Stimulated activated CD8-positive, alpha-beta memory T cell treated with anti-CD3 and anti-CD28 coated beads, Interleukin-7, amount 100 ng/mL, for 1 hour (primary cell): ENCODE measurements at regions not wholly inside any gene's neighbourhood (a gene's known extent, or its start where the extent isn't known, plus 50 kb on each side); places are given as distances from the start of the nearest gene placed in this dataset.
"Not testable (repeated sequence)": the region's sequence is repeated elsewhere in the genome, so short reads cannot be mapped to it uniquely, and the experiment has no call there.

ENCODE experiments used
- DNase-seq, 2 donors: peaks; one replicate each; pipeline ENCODE4 v3.0.0-alpha.2; 2020; ENCODE audit warnings: low read depth in 2 of 2

DNA sequence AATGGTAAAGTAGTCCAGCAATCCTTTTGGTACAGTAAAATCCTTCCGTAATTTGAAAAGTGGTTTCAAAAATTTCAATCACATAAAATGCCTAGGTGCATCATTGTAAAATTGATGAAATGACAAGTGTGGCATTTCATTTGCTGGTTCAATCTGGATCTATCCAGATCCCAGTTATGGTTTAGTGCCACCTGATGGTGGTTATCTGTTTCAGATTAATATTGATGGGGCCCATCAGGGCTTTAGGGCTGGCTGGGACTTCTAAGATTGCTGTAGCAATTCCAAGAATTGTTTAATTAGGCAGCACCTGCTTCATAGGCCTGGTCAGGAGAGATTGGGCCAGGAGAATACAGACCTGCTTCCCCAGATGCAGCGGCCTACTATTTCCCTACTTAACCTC is 55.5 kb upstream of the PIK3C3 start:
- no peak for DNase-seq

DNA sequence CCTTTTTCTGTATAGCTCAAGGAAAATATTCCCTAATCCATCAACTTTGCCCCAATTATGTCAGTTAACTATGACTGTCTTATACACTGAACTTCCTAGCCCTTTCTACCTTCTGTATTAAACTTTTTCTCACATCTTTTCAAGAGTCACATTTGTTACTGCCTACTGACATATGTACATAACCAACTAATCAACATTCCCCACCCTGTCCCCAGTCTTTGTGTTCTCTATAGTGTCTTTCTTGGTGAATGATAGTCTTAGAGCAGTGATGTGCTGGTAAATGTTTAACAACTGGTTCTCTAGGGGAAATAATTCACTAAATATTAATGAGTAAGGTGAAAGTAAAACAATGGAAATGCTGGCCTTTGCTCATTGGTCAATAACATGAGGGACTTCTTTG is 61.6 kb upstream of the PIK3C3 start:
- no peak for DNase-seq

GRCh38 chr18:41887100-41887499 is 67.9 kb upstream of the PIK3C3 start:
- DNase-seq = no peak

- DNase-seq = no peak
Observed at GRCh38 chr18:41886126-41886807, 68.8 kb upstream of the PIK3C3 start.

DNA sequence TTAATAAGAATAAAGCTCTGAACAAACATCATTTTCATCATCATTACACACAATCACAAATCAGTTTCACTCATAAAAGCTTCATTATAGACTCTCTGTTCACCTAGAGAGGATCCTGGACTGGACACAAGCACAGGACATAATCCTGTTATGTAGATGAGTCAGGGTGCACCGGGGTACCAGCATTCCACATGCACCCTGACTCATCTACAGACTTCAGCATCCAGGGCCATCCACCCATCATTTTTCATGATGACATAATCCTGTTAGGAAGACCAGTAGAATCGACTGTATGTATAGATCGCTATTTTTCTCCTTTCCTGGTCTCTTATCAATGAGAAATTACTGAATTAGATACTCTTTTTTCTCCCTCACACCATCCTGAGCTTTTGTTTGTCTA is 73.7 kb upstream of the PIK3C3 start:
- DNase-seq = no peak

GRCh38 chr18:41879256-41879655 is 75.8 kb upstream of the PIK3C3 start:
- DNase-seq = no peak

DNA sequence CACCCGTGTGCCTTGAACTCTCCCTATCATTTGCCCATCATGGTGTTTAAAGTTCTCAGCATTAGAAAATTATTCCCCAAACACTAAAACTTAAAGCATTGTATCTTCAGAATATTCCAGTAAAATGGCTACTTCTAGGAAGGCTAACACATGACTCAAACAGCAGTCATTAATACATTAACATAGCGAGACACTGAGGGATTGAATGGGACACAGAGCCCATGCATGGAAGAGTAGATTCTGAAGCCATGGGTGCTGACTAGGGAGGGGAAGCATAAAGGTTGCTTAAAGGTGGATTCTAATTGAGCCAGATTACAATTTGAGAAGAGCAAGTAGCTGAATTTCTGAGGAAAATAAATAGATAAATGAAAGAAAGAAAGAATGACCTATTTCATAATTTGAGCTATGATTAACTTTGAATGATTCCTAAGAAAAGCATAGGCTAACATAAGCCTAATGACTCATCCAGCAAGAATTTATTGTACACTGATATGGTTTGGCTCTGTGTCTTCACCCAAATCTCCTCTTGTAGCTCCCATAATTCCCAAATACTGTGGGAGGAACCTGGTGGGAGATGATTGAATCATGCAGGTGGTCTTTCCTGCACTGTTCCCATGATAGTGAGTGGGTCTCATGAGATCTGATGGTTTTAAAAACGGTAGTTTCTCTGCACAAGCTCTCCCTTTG is 79.8 kb upstream of the PIK3C3 start:
- no peak for DNase-seq

DNA sequence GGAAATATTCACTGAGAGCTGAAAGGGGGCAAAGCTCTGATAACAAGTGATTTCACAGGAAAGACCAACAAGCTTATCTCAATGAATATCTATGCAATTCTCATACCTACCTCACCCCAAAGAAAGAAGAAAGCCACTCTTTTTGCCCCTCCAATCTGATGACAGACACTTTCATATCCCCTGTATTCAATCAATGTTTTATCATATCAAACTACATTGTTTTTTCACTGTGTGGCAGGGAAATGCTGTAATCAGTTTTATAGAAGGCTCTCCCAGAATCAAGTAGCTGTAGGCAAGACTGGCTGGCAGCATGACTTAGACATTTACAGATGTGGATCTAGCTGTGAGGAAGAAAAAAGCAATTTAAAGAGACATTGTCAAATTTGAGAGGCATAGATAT is 81.3 kb upstream of the PIK3C3 start:
- no peak for DNase-seq

- no peak for DNase-seq
Observed at GRCh38 chr18:41872206-41872605, 82.8 kb upstream of the PIK3C3 start.

- no peak for DNase-seq
Observed at GRCh38 chr18:41871229-41872000, 83.6 kb upstream of the PIK3C3 start.

DNA sequence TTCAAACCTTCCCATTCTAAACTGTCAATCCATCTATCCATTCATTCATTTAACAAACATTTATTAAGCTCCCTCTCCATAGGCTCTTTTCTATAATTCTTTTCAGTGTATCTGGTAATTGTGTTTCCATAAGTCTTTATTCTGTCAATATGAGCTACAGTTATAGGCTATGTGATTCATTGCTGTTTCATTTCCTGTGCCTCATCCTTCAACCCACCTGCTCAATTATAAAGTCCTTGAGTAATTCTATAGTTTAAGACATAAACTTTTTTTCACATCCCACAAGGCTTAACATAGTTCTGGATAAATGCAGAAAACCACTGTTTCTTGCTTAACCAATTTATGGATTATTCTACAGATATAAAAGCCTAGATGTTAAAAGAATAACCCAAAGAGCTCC is 84.2 kb upstream of the PIK3C3 start:
- DNase-seq = no peak

DNA sequence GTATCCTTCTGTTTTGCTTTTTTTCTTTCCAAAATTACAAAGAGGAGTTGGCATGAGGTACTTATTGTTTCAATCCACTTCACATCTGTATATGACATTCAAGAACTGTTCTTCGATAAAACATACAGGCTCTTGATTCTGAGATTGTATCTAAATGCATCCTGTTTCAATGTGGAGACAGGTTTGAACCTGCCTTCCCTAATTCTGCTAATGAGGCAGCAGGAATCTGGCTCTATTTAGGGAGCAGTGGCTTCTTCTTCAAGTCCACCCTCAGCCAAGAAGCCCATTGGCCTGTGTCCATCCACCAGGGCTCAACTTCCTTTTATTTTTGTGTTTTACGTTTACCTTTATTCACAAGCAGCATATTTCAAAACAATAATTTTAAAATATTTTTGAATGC is 84.8 kb upstream of the PIK3C3 start:
- no peak for DNase-seq

DNA sequence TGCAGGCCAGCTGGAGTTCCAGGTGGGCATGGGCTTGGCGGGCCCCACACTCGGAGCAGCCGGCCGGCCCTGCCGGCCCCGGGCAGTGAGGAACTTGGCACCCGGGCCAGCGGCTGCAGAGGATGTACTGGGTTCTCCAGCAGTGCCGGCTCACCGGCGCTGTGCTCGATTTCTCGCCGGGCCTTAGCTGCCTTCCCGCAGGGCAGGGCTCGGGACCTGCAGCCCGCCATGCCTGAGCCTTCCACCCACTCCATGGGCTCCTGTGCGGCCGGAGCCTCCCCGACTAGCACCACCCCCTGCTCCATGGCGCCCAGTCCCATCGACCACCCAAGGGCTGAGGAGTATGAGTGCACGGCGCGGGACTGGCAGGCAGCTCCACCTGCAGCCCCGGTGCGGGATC is 89.2 kb upstream of the PIK3C3 start:
- DNase-seq = not testable (repeated sequence)

DNA sequence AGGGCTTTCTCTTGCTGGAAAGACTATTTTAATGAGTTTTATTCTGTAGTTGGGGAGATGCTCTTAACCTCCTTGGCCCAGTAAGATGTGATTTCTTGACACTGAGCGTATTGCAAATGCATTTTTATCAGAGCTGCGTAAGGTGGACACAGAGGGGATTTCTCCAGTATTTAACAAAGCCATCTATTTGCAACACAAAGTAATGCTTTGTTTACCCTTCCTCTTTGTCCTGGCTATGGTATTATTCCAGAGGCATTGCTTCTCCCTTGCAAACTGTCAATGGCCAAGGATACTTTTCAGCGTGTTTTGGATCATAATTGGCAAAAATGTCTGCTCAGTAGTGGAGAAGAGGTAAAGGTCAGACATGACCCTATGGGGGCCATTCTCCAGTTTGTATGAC is 90.8 kb upstream of the PIK3C3 start:
- DNase-seq = no peak

GRCh38 chr18:41862921-41863320 is 92.1 kb upstream of the PIK3C3 start:
- no peak for DNase-seq

- no peak for DNase-seq
Observed at GRCh38 chr18:41860987-41861386, 94.0 kb upstream of the PIK3C3 start.

- DNase-seq = no peak
Observed at GRCh38 chr18:41858761-41859555, 96.1 kb upstream of the PIK3C3 start.

DNA sequence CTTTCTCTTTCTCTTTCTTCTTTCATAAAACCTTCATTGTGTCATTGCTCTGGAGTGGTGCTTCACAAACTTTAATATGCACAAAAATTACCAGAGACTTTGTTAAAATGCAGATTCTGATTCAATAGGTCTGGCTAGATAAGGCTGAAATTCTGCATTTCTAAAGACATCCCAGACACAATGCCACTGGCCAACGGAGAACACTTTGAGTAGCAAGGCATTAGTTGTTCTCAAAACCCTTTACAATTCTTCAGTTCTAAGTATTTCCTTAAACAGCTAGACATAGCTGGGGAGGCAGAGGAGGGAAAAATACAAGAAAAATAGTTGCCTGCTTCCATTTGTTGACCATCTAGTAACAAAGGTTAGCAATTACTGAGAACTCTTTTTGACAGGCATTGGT is 101.8 kb upstream of the PIK3C3 start:
- no peak for DNase-seq

- DNase-seq = no peak
Observed at GRCh38 chr18:41850781-41851180, 104.3 kb upstream of the PIK3C3 start.

DNA sequence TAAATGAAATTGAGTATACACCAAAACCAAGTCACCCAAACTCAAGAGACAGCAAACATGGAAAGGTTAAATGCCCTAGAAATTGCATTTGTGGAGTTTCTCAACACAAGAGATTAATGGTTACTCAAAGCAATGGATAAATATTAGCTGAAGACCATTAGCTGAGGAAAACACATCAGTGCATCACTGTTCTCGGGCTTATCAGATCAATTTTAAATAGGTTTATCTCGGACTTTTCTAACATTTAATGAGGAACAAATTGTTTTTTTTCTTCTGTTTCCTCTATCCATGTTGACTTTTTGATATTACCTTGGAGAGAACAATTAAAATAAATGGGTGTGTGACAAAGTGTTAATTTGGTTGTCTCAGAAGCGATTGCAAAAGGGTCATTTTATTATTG is 105.4 kb upstream of the PIK3C3 start:
- no peak for DNase-seq

DNA sequence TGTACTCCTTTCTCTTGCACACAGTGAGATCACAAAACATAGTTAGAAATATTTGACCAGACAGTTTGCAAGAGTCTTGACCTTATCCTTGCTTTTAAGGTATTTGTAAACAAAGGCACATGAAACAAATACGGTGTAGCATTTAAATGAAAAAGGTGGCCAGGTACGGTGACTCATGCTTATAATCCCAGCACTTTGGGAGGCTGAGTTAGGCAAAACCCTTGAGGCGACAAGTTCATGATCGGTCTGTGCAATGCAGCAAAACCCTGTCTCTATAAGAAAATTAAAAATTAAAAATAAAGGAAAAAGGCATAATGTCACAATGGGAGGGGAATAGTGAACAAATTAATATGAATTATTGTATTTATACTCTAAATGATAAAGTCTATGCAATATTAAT is 109.5 kb upstream of the PIK3C3 start:
- DNase-seq = no peak

- DNase-seq = no peak
Observed at GRCh38 chr18:41842886-41843285, 112.1 kb upstream of the PIK3C3 start.
